ENCODE measurements at regions not wholly inside any gene's neighbourhood (a gene's known extent, or its start where the extent isn't known, plus 50 kb on each side); places are given as distances from the start of the nearest gene placed in this dataset.
"Not testable (repeated sequence)": the region's sequence is repeated elsewhere in the genome, so short reads cannot be mapped to it uniquely, and the experiment has no call there.

- POLR2A ChIA-PET = no interaction called here
- Histone ChIP-seq H3K27me3 (replicated peaks in 1 of 2; ENCODE audit: control insufficient read depth in 2 of 2, extremely low read depth in 1 of 2, insufficient read depth in 2 of 2, low read length in 1 of 2) (no peaks in the 10 kb centered on the region), H3K4me1 (ENCODE audit: control insufficient read depth in 1 of 2, extremely low read depth in 1 of 2, insufficient read depth in 2 of 2, low read length in 2 of 2) (no peaks in the 10 kb centered on the region), H3K9me3 (no peaks in the 10 kb centered on the region), H3K36me3 (ENCODE audit: control insufficient read depth in 2 of 2, extremely low read depth in 1 of 2, insufficient read depth in 1 of 2, low read length in 1 of 2) (no peaks in the 10 kb centered on the region), H3K4me3 (ENCODE audit: control insufficient read depth in 1 of 2, extremely low read depth in 1 of 2, low read length in 1 of 2) (no peak overlapping the region), H3K27ac (ENCODE audit: low read length) (no peak overlapping the region)
- no peak for DNase-seq
- CTCF ChIA-PET = no interaction called here
- H3K27me3 Mint-ChIP-seq = no peaks in the 10 kb centered on the region
- no peaks in the 10 kb centered on the region for H3K36me3 Mint-ChIP-seq
- WGBS (ENCODE audit: insufficient coverage) = no CpG with 5 or more reads among the region's 2 CpGs
- no peak overlapping the region for H3K4me3 Mint-ChIP-seq
- H3K27ac Mint-ChIP-seq = no peak overlapping the region
- peaks cover 0 to 6% (median 3%) of the 10 kb centered on the region in 3 donors for H3K9me3 Mint-ChIP-seq
- H3K4me1 Mint-ChIP-seq = no peaks in the 10 kb centered on the region
- no peak for ATAC-seq (replicated peaks in 1 of 4)
Observed at GRCh38 chr3:35446896-35447295, 192.4 kb upstream of the ARPP21 start.

DNA sequence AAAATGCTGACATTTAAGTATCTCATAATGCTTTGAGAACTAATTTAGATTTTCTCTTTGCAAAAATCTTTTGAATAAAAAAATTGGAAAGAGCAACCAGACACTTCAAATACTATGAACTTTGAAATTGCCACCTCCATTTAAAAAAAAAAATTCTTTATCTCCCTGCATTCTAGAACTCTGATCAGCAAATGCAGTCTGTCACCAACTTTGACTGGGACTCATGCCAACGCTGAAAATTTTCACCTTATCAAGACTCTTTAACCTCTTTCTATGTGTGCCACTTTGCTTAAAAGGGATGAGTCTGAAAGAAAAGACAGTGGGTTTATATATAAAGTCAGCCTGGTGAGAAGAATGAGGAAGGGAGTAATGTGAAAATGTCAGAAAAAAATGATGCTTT is 191.2 kb upstream of the ARPP21 start:
- Histone ChIP-seq H3K27me3 (replicated peaks in 1 of 2; ENCODE audit: control insufficient read depth in 2 of 2, extremely low read depth in 1 of 2, insufficient read depth in 2 of 2, low read length in 1 of 2) (no peaks in the 10 kb centered on the region), H3K4me1 (ENCODE audit: control insufficient read depth in 1 of 2, extremely low read depth in 1 of 2, insufficient read depth in 2 of 2, low read length in 2 of 2) (no peaks in the 10 kb centered on the region), H3K9me3 (no peaks in the 10 kb centered on the region), H3K27ac (ENCODE audit: low read length) (no peak overlapping the region), H3K36me3 (ENCODE audit: control insufficient read depth in 2 of 2, extremely low read depth in 1 of 2, insufficient read depth in 1 of 2, low read length in 1 of 2) (no peaks in the 10 kb centered on the region), H3K4me3 (ENCODE audit: control insufficient read depth in 1 of 2, extremely low read depth in 1 of 2, low read length in 1 of 2) (no peak overlapping the region)
- Mint-ChIP-seq H3K36me3 (no peaks in the 10 kb centered on the region), H3K4me1 (no peaks in the 10 kb centered on the region), H3K9me3 (peaks cover 0 to 7% (median 3%) of the 10 kb centered on the region in 3 donors), H3K27me3 (no peaks in the 10 kb centered on the region), H3K27ac (no peak overlapping the region), H3K4me3 (no peak overlapping the region)
- WGBS (ENCODE audit: insufficient coverage) = no CpG with 5 or more reads among the region's 1 CpG
- DNase-seq = no peak
- POLR2A ChIA-PET = no interaction called here
- CTCF ChIA-PET = no interaction called here
- ATAC-seq (replicated peaks in 1 of 4) = no peak

DNA sequence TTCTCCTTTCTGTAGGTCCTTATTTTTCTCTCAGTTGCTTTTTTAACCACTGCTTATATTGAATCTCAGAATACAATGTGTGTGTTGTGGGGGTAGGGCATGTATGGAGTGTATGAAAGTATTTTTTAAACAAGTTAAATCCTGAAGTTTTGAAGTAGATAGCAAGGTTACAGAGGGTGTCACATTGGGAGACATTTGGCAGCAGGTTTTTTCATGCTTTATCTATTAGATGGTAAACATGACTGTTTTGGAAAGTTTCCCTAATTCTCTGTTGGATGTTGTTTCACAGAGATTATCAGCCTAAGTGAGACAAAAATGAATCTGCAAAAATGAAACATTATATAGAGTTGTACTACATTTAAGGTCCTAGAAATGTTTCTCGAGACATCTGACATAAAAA is 190.6 kb upstream of the ARPP21 start:
- no CpG with 5 or more reads among the region's 1 CpG for WGBS (ENCODE audit: insufficient coverage)
- no peaks in the 10 kb centered on the region for H3K36me3 Mint-ChIP-seq
- CTCF ChIA-PET = no interaction called here
- H3K4me3 Mint-ChIP-seq = no peak overlapping the region
- H3K27me3 Mint-ChIP-seq = no peaks in the 10 kb centered on the region
- DNase-seq (no peak), ATAC-seq (replicated peaks in 1 of 4) (no peak)
- Histone ChIP-seq H3K9me3 (no peaks in the 10 kb centered on the region), H3K4me3 (ENCODE audit: control insufficient read depth in 1 of 2, extremely low read depth in 1 of 2, low read length in 1 of 2) (no peak overlapping the region), H3K4me1 (ENCODE audit: control insufficient read depth in 1 of 2, extremely low read depth in 1 of 2, insufficient read depth in 2 of 2, low read length in 2 of 2) (no peaks in the 10 kb centered on the region), H3K36me3 (ENCODE audit: control insufficient read depth in 2 of 2, extremely low read depth in 1 of 2, insufficient read depth in 1 of 2, low read length in 1 of 2) (no peaks in the 10 kb centered on the region), H3K27me3 (replicated peaks in 1 of 2; ENCODE audit: control insufficient read depth in 2 of 2, extremely low read depth in 1 of 2, insufficient read depth in 2 of 2, low read length in 1 of 2) (no peaks in the 10 kb centered on the region), H3K27ac (ENCODE audit: low read length) (no peak overlapping the region)
- POLR2A ChIA-PET = no interaction called here
- H3K27ac Mint-ChIP-seq = no peak overlapping the region
- peaks cover 0 to 10% (median 7%) of the 10 kb centered on the region in 3 donors for H3K9me3 Mint-ChIP-seq
- no peaks in the 10 kb centered on the region for H3K4me1 Mint-ChIP-seq

GRCh38 chr3:35454819-35455218 is 184.5 kb upstream of the ARPP21 start:
- CTCF ChIA-PET; H3K27me3 ChIP-seq (replicated peaks in 1 of 2; ENCODE audit: control insufficient read depth in 2 of 2, extremely low read depth in 1 of 2, insufficient read depth in 2 of 2, low read length in 1 of 2); H3K4me1 Mint-ChIP-seq; H3K27ac Mint-ChIP-seq; POLR2A ChIA-PET; H3K9me3 ChIP-seq; H3K4me3 ChIP-seq (ENCODE audit: control insufficient read depth in 1 of 2, extremely low read depth in 1 of 2, low read length in 1 of 2); H3K36me3 ChIP-seq (ENCODE audit: control insufficient read depth in 2 of 2, extremely low read depth in 1 of 2, insufficient read depth in 1 of 2, low read length in 1 of 2); H3K4me3 Mint-ChIP-seq; H3K27ac ChIP-seq (ENCODE audit: low read length); H3K4me1 ChIP-seq (ENCODE audit: control insufficient read depth in 1 of 2, extremely low read depth in 1 of 2, insufficient read depth in 2 of 2, low read length in 2 of 2); DNase-seq; H3K36me3 Mint-ChIP-seq; ATAC-seq (replicated peaks in 1 of 4); H3K27me3 Mint-ChIP-seq: not testable (repeated sequence)
- H3K9me3 Mint-ChIP-seq = peaks cover 2 to 21% (median 14%) of the 10 kb centered on the region in 3 donors
- WGBS (ENCODE audit: insufficient coverage) = 95% methylated on average over 4 of the region's 9 CpGs

- Histone ChIP-seq H3K4me3 (ENCODE audit: control insufficient read depth in 1 of 2, extremely low read depth in 1 of 2, low read length in 1 of 2) (no peak overlapping the region), H3K27ac (ENCODE audit: low read length) (no peak overlapping the region), H3K4me1 (ENCODE audit: control insufficient read depth in 1 of 2, extremely low read depth in 1 of 2, insufficient read depth in 2 of 2, low read length in 2 of 2) (no peaks in the 10 kb centered on the region), H3K36me3 (ENCODE audit: control insufficient read depth in 2 of 2, extremely low read depth in 1 of 2, insufficient read depth in 1 of 2, low read length in 1 of 2) (no peaks in the 10 kb centered on the region), H3K9me3 (no peaks in the 10 kb centered on the region), H3K27me3 (replicated peaks in 1 of 2; ENCODE audit: control insufficient read depth in 2 of 2, extremely low read depth in 1 of 2, insufficient read depth in 2 of 2, low read length in 1 of 2) (no peaks in the 10 kb centered on the region)
- Mint-ChIP-seq H3K27ac (no peak overlapping the region), H3K36me3 (no peaks in the 10 kb centered on the region), H3K4me3 (no peak overlapping the region), H3K27me3 (no peaks in the 10 kb centered on the region), H3K9me3 (peaks cover 3 to 27% (median 6%) of the 10 kb centered on the region in 3 donors), H3K4me1 (no peaks in the 10 kb centered on the region)
- no CpG with 5 or more reads among the region's 1 CpG for WGBS (ENCODE audit: insufficient coverage)
- CTCF ChIA-PET = no interaction called here
- POLR2A ChIA-PET = no interaction called here
- no peak for DNase-seq
- no peak for ATAC-seq (replicated peaks in 1 of 4)
Observed at GRCh38 chr3:35473956-35474355, 165.4 kb upstream of the ARPP21 start.

DNA sequence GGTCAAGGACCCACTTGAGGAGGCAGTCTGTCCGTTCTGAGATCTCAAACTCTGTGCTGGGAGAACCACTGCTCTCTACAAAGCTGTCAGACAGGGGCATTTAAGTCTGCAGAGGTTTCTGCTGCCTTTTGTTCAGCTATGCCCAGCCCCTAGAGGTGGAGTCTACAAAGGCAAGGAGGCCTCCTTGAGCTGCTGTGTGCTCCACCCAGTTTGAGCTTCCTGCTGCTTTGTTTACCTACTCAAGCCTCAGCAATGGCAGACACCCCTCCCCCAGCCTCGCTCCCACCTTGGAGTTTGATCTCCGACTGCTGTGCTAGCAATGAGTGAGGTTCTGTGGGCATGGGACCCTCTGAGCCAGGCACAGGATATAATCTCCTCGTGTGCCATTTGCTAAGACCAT is 156.8 kb upstream of the ARPP21 start:
- peaks cover 6 to 12% (median 7%) of the 10 kb centered on the region in 3 donors for H3K9me3 Mint-ChIP-seq
- H3K36me3 ChIP-seq (ENCODE audit: control insufficient read depth in 2 of 2, extremely low read depth in 1 of 2, insufficient read depth in 1 of 2, low read length in 1 of 2); H3K4me1 Mint-ChIP-seq; H3K27me3 ChIP-seq (replicated peaks in 1 of 2; ENCODE audit: control insufficient read depth in 2 of 2, extremely low read depth in 1 of 2, insufficient read depth in 2 of 2, low read length in 1 of 2); POLR2A ChIA-PET; H3K36me3 Mint-ChIP-seq; H3K4me3 Mint-ChIP-seq; H3K4me1 ChIP-seq (ENCODE audit: control insufficient read depth in 1 of 2, extremely low read depth in 1 of 2, insufficient read depth in 2 of 2, low read length in 2 of 2); H3K27ac Mint-ChIP-seq; DNase-seq; H3K9me3 ChIP-seq; H3K27ac ChIP-seq (ENCODE audit: low read length); ATAC-seq (replicated peaks in 1 of 4); H3K27me3 Mint-ChIP-seq; CTCF ChIA-PET; H3K4me3 ChIP-seq (ENCODE audit: control insufficient read depth in 1 of 2, extremely low read depth in 1 of 2, low read length in 1 of 2): not testable (repeated sequence)
- 64% methylated on average over 3 of the region's 4 CpGs for WGBS (ENCODE audit: insufficient coverage)

DNA sequence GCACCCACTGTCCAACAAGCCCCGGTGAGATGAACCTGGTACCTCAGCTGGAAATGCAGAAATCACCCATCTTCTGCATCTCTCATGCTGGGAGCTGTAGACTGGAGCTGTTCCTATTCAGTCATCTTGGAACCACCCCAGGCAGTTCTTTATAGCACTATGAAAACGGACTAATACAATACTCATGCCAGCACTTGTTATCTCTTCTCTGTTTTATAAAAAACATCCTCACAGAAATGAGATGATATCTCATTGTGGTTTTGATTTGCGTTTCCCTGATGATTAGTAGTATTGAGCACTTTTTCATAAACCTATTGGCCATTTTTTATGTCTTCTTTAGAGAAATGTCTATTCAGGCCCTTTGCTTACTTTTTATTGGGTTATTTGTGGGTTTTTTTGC is 156.2 kb upstream of the ARPP21 start:
- Histone ChIP-seq H3K4me3 (ENCODE audit: control insufficient read depth in 1 of 2, extremely low read depth in 1 of 2, low read length in 1 of 2) (no peak overlapping the region), H3K27me3 (replicated peaks in 1 of 2; ENCODE audit: control insufficient read depth in 2 of 2, extremely low read depth in 1 of 2, insufficient read depth in 2 of 2, low read length in 1 of 2) (no peaks in the 10 kb centered on the region), H3K36me3 (ENCODE audit: control insufficient read depth in 2 of 2, extremely low read depth in 1 of 2, insufficient read depth in 1 of 2, low read length in 1 of 2) (no peaks in the 10 kb centered on the region), H3K4me1 (ENCODE audit: control insufficient read depth in 1 of 2, extremely low read depth in 1 of 2, insufficient read depth in 2 of 2, low read length in 2 of 2) (no peaks in the 10 kb centered on the region), H3K9me3 (no peaks in the 10 kb centered on the region), H3K27ac (ENCODE audit: low read length) (no peak overlapping the region)
- DNase-seq (no peak), ATAC-seq (replicated peaks in 1 of 4) (no peak)
- no peaks in the 10 kb centered on the region for H3K36me3 Mint-ChIP-seq
- 86% methylated on average over 1 of the region's 3 CpGs for WGBS (ENCODE audit: insufficient coverage)
- POLR2A ChIA-PET = no interaction called here
- H3K27me3 Mint-ChIP-seq = no peaks in the 10 kb centered on the region
- H3K9me3 Mint-ChIP-seq = peaks cover 6 to 11% (median 7%) of the 10 kb centered on the region in 3 donors
- H3K4me3 Mint-ChIP-seq = no peak overlapping the region
- CTCF ChIA-PET = no interaction called here
- no peak overlapping the region for H3K27ac Mint-ChIP-seq
- no peaks in the 10 kb centered on the region for H3K4me1 Mint-ChIP-seq
